Ishikawa (cell line): ENCODE measurements at regions not wholly inside any gene's neighbourhood (a gene's known extent, or its start where the extent isn't known, plus 50 kb on each side); places are given as distances from the start of the nearest gene placed in this dataset.

Experiments
- EGR1 ChIP-seq: IDR thresholded peaks from 2 replicates; pipeline ENCODE4 v1.6.1; 2012
- EP300 ChIP-seq: IDR thresholded peaks from 2 replicates; pipeline ENCODE4 v1.6.1; 2012; ENCODE audit warnings: borderline replicate concordance
- FOXM1 ChIP-seq: IDR thresholded peaks from 2 replicates; pipeline ENCODE4 v1.6.1; 2012; ENCODE audit warnings: low read depth, borderline replicate concordance
- MAX ChIP-seq: IDR thresholded peaks from 2 replicates; pipeline ENCODE4 v1.6.1; 2012
- NFIC ChIP-seq: IDR thresholded peaks from 2 replicates; pipeline ENCODE4 v1.6.1; 2012
- RAD21 ChIP-seq: IDR thresholded peaks from 2 replicates; pipeline ENCODE4 v1.6.1; 2012; ENCODE audit warnings: low read depth
- REST ChIP-seq: IDR thresholded peaks from 2 replicates; pipeline ENCODE4 v1.6.1; 2012; ENCODE audit warnings: low read depth, mild to moderate bottlenecking
- TAF1 ChIP-seq: IDR thresholded peaks from 2 replicates; pipeline ENCODE4 v1.6.1; 2012; ENCODE audit warnings: low read depth, mild to moderate bottlenecking
- TCF12 ChIP-seq: IDR thresholded peaks from 2 replicates; pipeline ENCODE4 v1.6.1; 2012; ENCODE audit warnings: low read depth
- TEAD4 ChIP-seq: IDR thresholded peaks from 2 replicates; pipeline ENCODE4 v1.6.1; 2012
- USF1 ChIP-seq: IDR thresholded peaks from 2 replicates; pipeline ENCODE4 v1.6.1; 2012
- ZBTB7A ChIP-seq: IDR thresholded peaks from 2 replicates; pipeline ENCODE4 v1.6.1; 2012; ENCODE audit warnings: low read depth

GRCh38 chr5:74948031-74948546 is 81.9 kb upstream of the FAM169A start:
- no peak for TF ChIP-seq NFIC
- TF ChIP-seq MAX: no peak
- TF ChIP-seq EGR1: no peak
- no peak for TF ChIP-seq TAF1
- no peak for TF ChIP-seq USF1
- no peak for TF ChIP-seq RAD21
- no peak for TF ChIP-seq ZBTB7A
- no peak for TF ChIP-seq EP300
- TF ChIP-seq TEAD4: no peak
- no peak for TF ChIP-seq REST
- no peak for TF ChIP-seq TCF12
- TF ChIP-seq FOXM1: no peak
